HG02870 (cell line): ENCODE measurements at regions not wholly inside any gene's neighbourhood (a gene's known extent, or its start where the extent isn't known, plus 50 kb on each side); places are given as distances from the start of the nearest gene placed in this dataset.
A peak's percentile ranks its signal among the peaks of the same experiment; 100 is the strongest.

Experiments used
- ATAC-seq: cut with Tn5 transposase; IDR thresholded peaks from one replicate; pipeline ENCODE4 v1.9.1; 2021; ENCODE audit warnings: mild to moderate bottlenecking, moderate library complexity; ENCODE audit not compliant: unreplicated experiment

GRCh38 chr9:75397836-75398235 is 309.5 kb downstream of the OSTF1 start:
- ATAC-seq: no peak

GRCh38 chr9:75408391-75408790 is 320.1 kb downstream of the OSTF1 start:
- ATAC-seq: no peak

GRCh38 chr9:75410405-75410804 is 322.1 kb downstream of the OSTF1 start:
- no peak for ATAC-seq

- no peak for ATAC-seq
Observed at GRCh38 chr9:75414371-75415160, 326.3 kb downstream of the OSTF1 start.

GRCh38 chr9:75417471-75417870 is 329.2 kb downstream of the OSTF1 start:
- ATAC-seq: no peak

GRCh38 chr9:75418518-75418917 is 330.2 kb downstream of the OSTF1 start:
- peak; percentile 63 for ATAC-seq

GRCh38 chr9:75422944-75423522 is 334.7 kb downstream of the OSTF1 start:
- ATAC-seq: no peak

- no peak for ATAC-seq
Observed at GRCh38 chr9:75429531-75430475, 341.5 kb downstream of the OSTF1 start.

GRCh38 chr9:75431375-75431774 is 343.1 kb downstream of the OSTF1 start:
- ATAC-seq: no peak

GRCh38 chr9:75432386-75432785 is 344.1 kb downstream of the OSTF1 start:
- ATAC-seq: no peak

GRCh38 chr9:75432888-75433287 is 344.6 kb downstream of the OSTF1 start:
- ATAC-seq: no peak

- peak; percentile 75 for ATAC-seq
Observed at GRCh38 chr9:75438716-75439115, 350.4 kb downstream of the OSTF1 start.

GRCh38 chr9:75440914-75441313 is 352.6 kb downstream of the OSTF1 start:
- ATAC-seq: no peak

GRCh38 chr9:75445144-75445543 is 356.8 kb downstream of the OSTF1 start:
- ATAC-seq: no peak

GRCh38 chr9:75447281-75447680 is 359.0 kb downstream of the OSTF1 start:
- no peak for ATAC-seq

- no peak for ATAC-seq
Observed at GRCh38 chr9:75448281-75448680, 360.0 kb downstream of the OSTF1 start.

- ATAC-seq: no peak
Observed at GRCh38 chr9:75448955-75449354, 360.6 kb downstream of the OSTF1 start.

GRCh38 chr9:75451045-75451444 is 362.7 kb downstream of the OSTF1 start:
- no peak for ATAC-seq

GRCh38 chr9:75451505-75451904 is 363.2 kb downstream of the OSTF1 start:
- ATAC-seq: no peak

GRCh38 chr9:75452512-75452911 is 364.2 kb downstream of the OSTF1 start:
- no peak for ATAC-seq

- no peak for ATAC-seq
Observed at GRCh38 chr9:75454043-75454442, 365.7 kb downstream of the OSTF1 start.

GRCh38 chr9:75454891-75455290 is 366.6 kb downstream of the OSTF1 start:
- no peak for ATAC-seq
